ENCODE measurements at regions not wholly inside any gene's neighbourhood (a gene's known extent, or its start where the extent isn't known, plus 50 kb on each side); places are given as distances from the start of the nearest gene placed in this dataset.
A peak's percentile ranks its signal among the peaks of the same experiment; 100 is the strongest.
"Not testable (repeated sequence)": the region's sequence is repeated elsewhere in the genome, so short reads cannot be mapped to it uniquely, and the experiment has no call there.

- DNase-seq, result no peak
- in situ Hi-C loops (cut with MboI; ENCODE audit: low pct_unique_long_range_greater_than_20kb, low sequenced_read_pairs), result no loop called here
Observed at GRCh38 chr1:61028136-61028535, 54.2 kb upstream of the NFIA start.

GRCh38 chr1:61018068-61018467, 64.3 kb upstream of the NFIA start:
- in situ Hi-C loops (cut with MboI; ENCODE audit: low pct_unique_long_range_greater_than_20kb, low sequenced_read_pairs), result not testable (repeated sequence)
- DNase-seq, result peak; percentile 5

- no peak for DNase-seq
- in situ Hi-C loops (cut with MboI; ENCODE audit: low pct_unique_long_range_greater_than_20kb, low sequenced_read_pairs), result no loop called here
Observed at GRCh38 chr1:61017651-61018050, 64.7 kb upstream of the NFIA start.

GRCh38 chr1:61013946-61014667, 68.3 kb upstream of the NFIA start:
- in situ Hi-C loops (cut with MboI; ENCODE audit: low pct_unique_long_range_greater_than_20kb, low sequenced_read_pairs), result no loop called here
- DNase-seq, result no peak

GRCh38 chr1:61013189-61013945, 69.0 kb upstream of the NFIA start:
- no peak for DNase-seq
- in situ Hi-C loops (cut with MboI; ENCODE audit: low pct_unique_long_range_greater_than_20kb, low sequenced_read_pairs), result no loop called here

- DNase-seq, result no peak
- in situ Hi-C loops (cut with MboI; ENCODE audit: low pct_unique_long_range_greater_than_20kb, low sequenced_read_pairs), result no loop called here
Observed at GRCh38 chr1:61012341-61012761, 70.0 kb upstream of the NFIA start.

GRCh38 chr1:61011561-61012263, 70.6 kb upstream of the NFIA start:
- in situ Hi-C loops (cut with MboI; ENCODE audit: low pct_unique_long_range_greater_than_20kb, low sequenced_read_pairs), result no loop called here
- DNase-seq, result no peak

GRCh38 chr1:61007534-61008364, 74.6 kb upstream of the NFIA start:
- DNase-seq, result no peak
- in situ Hi-C loops (cut with MboI; ENCODE audit: low pct_unique_long_range_greater_than_20kb, low sequenced_read_pairs), result no loop called here

GRCh38 chr1:61005614-61006580, 76.5 kb upstream of the NFIA start:
- DNase-seq, result no peak
- in situ Hi-C loops (cut with MboI; ENCODE audit: low pct_unique_long_range_greater_than_20kb, low sequenced_read_pairs), result no loop called here

GRCh38 chr1:61004262-61005003, 77.9 kb upstream of the NFIA start:
- in situ Hi-C loops (cut with MboI; ENCODE audit: low pct_unique_long_range_greater_than_20kb, low sequenced_read_pairs), result no loop called here
- peak; percentile 3 for DNase-seq

GRCh38 chr1:61000327-61000726, 82.0 kb upstream of the NFIA start:
- in situ Hi-C loops (cut with MboI; ENCODE audit: low pct_unique_long_range_greater_than_20kb, low sequenced_read_pairs), result no loop called here
- DNase-seq, result no peak

- no peak for DNase-seq
- in situ Hi-C loops (cut with MboI; ENCODE audit: low pct_unique_long_range_greater_than_20kb, low sequenced_read_pairs), result no loop called here
Observed at GRCh38 chr1:60998786-60999185, 83.6 kb upstream of the NFIA start.

GRCh38 chr1:60994828-60995492, 87.4 kb upstream of the NFIA start:
- no peak for DNase-seq
- in situ Hi-C loops (cut with MboI; ENCODE audit: low pct_unique_long_range_greater_than_20kb, low sequenced_read_pairs), result no loop called here

- in situ Hi-C loops (cut with MboI; ENCODE audit: low pct_unique_long_range_greater_than_20kb, low sequenced_read_pairs), result no loop called here
- DNase-seq, result no peak
Observed at GRCh38 chr1:60994369-60994768, 88.0 kb upstream of the NFIA start.

GRCh38 chr1:60992165-60992564, 90.2 kb upstream of the NFIA start:
- no peak for DNase-seq
- in situ Hi-C loops (cut with MboI; ENCODE audit: low pct_unique_long_range_greater_than_20kb, low sequenced_read_pairs), result no loop called here

- DNase-seq, result no peak
- in situ Hi-C loops (cut with MboI; ENCODE audit: low pct_unique_long_range_greater_than_20kb, low sequenced_read_pairs), result no loop called here
Observed at GRCh38 chr1:60990714-60991090, 91.7 kb upstream of the NFIA start.

All from KBM-7 (cell line).